ENCODE measurements at regions not wholly inside any gene's neighbourhood (a gene's known extent, or its start where the extent isn't known, plus 50 kb on each side); places are given as distances from the start of the nearest gene placed in this dataset.
A peak's percentile ranks its signal among the peaks of the same experiment; 100 is the strongest.

DNA sequence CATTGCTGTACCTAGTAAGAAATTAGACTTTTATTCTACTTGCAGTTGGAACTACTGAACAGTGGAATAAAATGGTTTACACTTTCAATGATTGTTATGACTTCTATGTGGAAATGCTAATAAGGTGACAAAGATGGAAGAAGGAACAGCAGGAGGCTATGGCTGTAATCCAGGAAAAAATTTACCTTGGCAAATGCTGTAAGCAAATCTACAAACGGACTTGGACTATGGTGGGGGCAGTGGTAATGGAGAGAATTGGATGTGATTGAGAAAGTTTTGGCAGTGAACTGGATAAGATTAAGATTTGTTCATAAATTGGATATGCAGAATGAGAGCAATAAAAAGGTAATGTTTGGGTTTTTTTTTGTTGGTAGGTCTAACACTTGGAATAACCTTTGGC, 111.0 kb upstream of the ERBB4 start:
- DNase-seq (no peak), ATAC-seq (no peak)
- WGBS, 4 donors: 42 to 63% (median 49%) methylated on average over 1 of the region's 1 CpG
- intact Hi-C loops (cut with DNase I): no loop called here
- Histone ChIP-seq H3K4me3 (no peak overlapping the region), H3K36me3 (no peaks in the 10 kb centered on the region), H3K27ac (no peak overlapping the region), H3K9me3 (peaks cover 0 to 8% (median 0%) of the 10 kb centered on the region in 12 donors), H3K4me1 (no peaks in the 10 kb centered on the region), H3K27me3 (peaks cover 0 to 6% (median 0%) of the 10 kb centered on the region in 9 donors)
- no peak for TF ChIP-seq POLR2A (IDR thresholded peaks at IDR 0.05)
- TF ChIP-seq, protein P1, sequence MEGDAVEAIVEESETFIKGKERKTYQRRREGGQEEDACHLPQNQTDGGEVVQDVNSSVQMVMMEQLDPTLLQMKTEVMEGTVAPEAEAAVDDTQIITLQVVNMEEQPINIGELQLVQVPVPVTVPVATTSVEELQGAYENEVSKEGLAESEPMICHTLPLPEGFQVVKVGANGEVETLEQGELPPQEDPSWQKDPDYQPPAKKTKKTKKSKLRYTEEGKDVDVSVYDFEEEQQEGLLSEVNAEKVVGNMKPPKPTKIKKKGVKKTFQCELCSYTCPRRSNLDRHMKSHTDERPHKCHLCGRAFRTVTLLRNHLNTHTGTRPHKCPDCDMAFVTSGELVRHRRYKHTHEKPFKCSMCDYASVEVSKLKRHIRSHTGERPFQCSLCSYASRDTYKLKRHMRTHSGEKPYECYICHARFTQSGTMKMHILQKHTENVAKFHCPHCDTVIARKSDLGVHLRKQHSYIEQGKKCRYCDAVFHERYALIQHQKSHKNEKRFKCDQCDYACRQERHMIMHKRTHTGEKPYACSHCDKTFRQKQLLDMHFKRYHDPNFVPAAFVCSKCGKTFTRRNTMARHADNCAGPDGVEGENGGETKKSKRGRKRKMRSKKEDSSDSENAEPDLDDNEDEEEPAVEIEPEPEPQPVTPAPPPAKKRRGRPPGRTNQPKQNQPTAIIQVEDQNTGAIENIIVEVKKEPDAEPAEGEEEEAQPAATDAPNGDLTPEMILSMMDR (IDR thresholded peaks at IDR 0.05): no peak

DNA sequence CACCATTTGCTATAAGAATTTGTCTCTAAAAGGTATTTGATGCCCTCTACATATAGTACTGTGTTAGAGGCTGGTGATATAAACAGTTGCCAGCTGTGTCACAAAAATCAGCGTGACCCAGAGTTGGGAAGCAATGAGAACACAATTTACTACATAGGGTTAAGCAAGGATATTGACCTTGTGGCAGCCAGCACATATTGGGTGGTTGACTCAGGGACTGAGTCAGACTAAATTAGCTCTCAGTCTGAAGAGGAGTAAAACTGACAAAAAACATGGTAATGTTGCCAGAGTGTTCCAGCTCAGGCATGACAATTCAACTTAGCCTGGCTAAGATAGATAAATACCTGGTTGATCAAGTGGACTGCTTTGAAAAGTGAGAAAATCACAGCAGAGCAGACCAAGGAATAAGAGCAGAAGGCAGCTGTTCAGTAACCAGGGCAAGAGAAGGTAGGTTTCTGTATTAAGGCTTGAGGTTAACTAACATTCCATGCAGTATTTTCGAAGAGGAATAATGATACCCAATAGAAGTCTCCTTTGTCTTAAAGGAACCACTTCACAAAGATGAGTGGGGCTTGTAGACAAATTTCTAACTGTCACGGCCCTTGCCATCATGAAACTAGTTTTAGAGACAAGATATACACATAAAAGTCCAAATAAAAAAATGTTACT, 108.2 kb upstream of the ERBB4 start:
- Histone ChIP-seq H3K36me3 (no peaks in the 10 kb centered on the region), H3K4me1 (no peaks in the 10 kb centered on the region), H3K27ac (no peak overlapping the region), H3K4me3 (no peak overlapping the region), H3K9me3 (no peaks in the 10 kb centered on the region), H3K27me3 (peaks cover 0 to 8% (median 0%) of the 10 kb centered on the region in 9 donors)
- TF ChIP-seq, protein P1 (IDR thresholded peaks at IDR 0.05): no peak
- no peak for TF ChIP-seq POLR2A (IDR thresholded peaks at IDR 0.05)
- intact Hi-C loops (cut with DNase I): no loop called here
- DNase-seq: no peak
- 57 to 78% (median 71%) methylated on average over 3 of the region's 3 CpGs for WGBS, 4 donors
- no peak for ATAC-seq

DNA sequence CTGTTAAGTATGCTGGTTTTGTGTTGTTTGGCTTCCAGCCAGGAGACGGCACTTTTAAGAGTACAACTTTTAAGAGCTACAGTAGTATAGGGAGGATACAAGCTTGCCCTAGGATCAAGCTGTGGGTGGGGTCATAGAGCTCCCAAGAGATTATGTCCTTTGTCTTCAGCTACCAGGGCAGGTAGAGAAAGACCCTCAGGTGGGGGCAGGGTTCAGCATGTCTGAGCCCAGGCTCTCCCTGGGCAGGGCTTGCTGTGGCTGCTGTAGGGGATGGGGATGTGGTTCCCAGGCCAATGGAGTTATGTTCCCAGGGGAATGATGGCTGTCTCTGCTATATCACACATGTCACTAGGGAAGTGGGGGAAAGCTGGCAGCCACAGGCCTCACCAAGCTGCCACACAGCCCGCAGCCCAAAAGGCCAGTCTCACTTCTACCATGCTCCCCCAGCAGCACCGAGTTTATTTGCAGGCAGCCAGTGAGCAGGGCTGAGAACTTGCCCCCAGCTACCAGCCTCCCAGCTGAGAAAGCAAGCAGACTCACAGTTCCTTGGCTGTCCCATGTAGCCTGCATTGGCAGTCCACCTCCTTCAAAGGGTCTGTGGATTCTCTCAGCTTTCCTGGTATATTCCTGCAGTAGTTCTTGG, 105.7 kb upstream of the ERBB4 start:
- TF ChIP-seq, protein P1 (IDR thresholded peaks at IDR 0.05): no peak
- no peak for TF ChIP-seq POLR2A (IDR thresholded peaks at IDR 0.05)
- no peaks in the 10 kb centered on the region for H3K4me1 ChIP-seq
- intact Hi-C loops (cut with DNase I): no loop called here
- DNase-seq (peak in 1 of 5 donors; percentile 53), ATAC-seq (no peak)
- no peak overlapping the region for H3K27ac ChIP-seq
- H3K27me3 ChIP-seq: peaks cover 0 to 8% (median 0%) of the 10 kb centered on the region in 9 donors
- H3K4me3 ChIP-seq: no peak overlapping the region
- no peaks in the 10 kb centered on the region for H3K9me3 ChIP-seq
- no peaks in the 10 kb centered on the region for H3K36me3 ChIP-seq
- 47 to 69% (median 58%) methylated on average over 2 to 3 of the region's 3 CpGs for WGBS, 4 donors

DNA sequence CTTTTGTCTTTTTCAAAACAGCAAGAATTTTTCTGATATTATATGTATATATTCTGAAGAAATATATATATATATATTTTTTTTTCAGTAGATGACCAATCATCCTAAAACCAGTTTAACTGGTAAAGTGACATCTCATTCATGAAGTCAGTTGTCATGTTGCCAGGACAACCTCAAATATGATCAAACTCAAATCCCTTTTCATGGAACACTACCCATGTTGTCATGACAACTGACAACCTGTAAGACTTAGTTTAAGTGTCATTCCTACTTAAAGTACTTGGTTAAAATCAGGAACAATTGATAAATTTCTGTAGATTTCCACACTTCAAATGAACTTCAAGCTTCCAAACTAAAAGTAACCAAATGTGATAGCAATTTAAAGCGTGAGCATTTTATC, 101.8 kb upstream of the ERBB4 start:
- Histone ChIP-seq H3K27me3 (peaks cover 0 to 5% (median 0%) of the 10 kb centered on the region in 9 donors), H3K4me1 (no peaks in the 10 kb centered on the region), H3K27ac (no peak overlapping the region), H3K4me3 (no peak overlapping the region), H3K9me3 (peaks cover 0 to 5% (median 0%) of the 10 kb centered on the region in 12 donors), H3K36me3 (no peaks in the 10 kb centered on the region)
- no peak for ATAC-seq
- intact Hi-C loops (cut with DNase I): no loop called here
- DNase-seq: no peak
- TF ChIP-seq, protein P1 (IDR thresholded peaks at IDR 0.05): no peak
- no peak for TF ChIP-seq POLR2A (IDR thresholded peaks at IDR 0.05)
- WGBS, 4 donors: 69 to 80% (median 75%) methylated on average over 1 of the region's 1 CpG
